Left hindlimb (tissue), 1 donor: ENCODE measurements at regions not wholly inside any gene's neighbourhood (a gene's known extent, or its start where the extent isn't known, plus 50 kb on each side); places are given as distances from the start of the nearest gene placed in this dataset.

Source experiments
- DNase-seq: peaks from one replicate; pipeline ENCODE4 v3.0.0-alpha.2; 2018

DNA sequence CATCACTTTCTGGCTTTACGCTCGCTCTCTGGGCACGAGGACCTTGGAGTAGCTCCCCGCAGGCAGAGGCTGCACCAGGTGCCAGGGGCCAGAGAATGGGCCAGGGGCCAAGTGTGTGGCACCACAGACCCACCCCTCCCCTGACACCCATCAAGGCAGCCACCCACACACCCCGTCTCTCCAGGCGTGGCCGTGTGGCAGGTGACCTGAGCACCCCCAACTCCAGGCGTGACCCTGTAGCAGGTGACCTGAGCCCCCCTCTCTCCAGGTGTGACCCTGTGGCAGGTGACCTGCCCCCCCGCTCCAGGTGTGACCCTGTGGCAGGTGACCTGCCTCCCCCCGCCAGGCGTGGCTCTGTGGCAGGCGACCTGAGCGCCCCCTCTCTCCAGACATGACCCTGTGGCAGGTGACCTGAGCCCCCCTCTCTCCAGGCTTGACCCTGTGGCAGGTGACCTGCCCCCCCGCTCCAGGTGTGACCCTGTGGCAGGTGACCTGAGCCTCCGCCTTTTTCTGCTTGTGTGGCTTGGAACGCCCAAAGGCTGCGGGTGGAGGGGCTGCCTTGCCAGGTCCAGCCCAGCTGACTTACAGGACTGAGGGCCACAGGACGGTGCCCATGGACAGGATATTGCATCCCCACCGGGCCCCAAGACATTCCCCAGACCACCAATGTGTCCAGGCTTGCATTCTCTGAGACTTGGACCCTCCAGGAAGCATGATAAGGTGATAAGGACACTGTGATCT, 667.2 kb downstream of the BRD1 start:
- DNase-seq: no peak

DNA sequence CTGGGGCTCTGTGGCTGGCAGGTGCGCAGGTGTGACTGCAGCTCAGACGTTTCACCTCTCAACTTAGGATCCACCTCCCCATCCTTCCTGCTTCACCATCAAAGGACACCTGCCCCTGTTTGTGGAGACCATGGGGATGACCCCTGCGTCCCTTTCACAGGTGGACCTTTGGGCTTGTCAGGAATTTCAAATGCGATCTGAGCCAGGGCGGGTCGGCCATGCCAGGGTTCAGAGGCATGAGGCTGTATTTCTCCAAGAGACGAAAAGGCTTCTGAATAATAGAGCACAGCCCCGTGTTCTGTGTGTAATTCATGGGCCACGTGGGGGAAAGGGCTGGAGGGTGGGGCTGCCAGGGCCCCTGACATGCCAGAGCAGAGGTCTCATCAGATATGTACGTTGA, 668.0 kb downstream of the BRD1 start:
- DNase-seq: no peak

DNA sequence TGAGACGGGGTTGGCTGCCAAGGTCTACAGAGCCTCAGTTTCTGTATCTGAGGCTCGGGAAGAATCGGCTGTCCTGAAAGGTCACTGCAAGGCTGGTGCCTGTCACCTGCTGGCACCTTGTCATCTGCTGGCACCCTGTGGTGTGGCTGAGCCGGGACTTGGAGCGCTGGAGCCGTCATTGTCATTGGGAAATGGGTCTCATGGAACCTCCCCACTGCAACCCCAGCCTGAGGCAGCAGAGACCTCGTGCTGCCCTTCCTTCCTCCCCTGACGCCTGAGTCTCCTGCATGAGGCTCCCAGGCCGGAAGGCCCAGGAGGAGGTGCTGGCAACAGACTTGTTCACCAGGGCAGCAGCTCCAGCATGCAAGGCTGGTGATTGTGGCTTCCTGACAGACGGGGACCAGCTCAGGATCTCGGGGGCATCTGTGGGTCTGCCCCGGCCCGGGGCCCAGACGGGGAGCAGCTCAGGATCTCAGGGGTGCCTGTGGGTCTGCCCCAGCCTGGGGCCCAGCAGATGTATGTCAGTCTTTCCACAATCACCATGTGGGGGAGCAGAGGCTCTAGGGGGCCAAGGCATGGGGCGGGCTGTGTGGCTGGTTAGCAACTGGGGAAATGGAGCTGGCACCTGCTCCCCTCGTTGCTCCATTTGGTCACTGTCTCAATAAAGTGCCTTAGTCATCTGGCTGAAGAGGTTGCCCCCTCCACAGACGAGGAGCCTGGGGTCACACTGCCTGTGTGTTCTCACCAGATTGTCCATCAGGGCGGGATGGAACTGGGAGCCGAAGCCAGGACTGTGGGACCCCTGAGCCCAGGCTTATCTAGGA, 668.7 kb downstream of the BRD1 start:
- DNase-seq: no peak

DNA sequence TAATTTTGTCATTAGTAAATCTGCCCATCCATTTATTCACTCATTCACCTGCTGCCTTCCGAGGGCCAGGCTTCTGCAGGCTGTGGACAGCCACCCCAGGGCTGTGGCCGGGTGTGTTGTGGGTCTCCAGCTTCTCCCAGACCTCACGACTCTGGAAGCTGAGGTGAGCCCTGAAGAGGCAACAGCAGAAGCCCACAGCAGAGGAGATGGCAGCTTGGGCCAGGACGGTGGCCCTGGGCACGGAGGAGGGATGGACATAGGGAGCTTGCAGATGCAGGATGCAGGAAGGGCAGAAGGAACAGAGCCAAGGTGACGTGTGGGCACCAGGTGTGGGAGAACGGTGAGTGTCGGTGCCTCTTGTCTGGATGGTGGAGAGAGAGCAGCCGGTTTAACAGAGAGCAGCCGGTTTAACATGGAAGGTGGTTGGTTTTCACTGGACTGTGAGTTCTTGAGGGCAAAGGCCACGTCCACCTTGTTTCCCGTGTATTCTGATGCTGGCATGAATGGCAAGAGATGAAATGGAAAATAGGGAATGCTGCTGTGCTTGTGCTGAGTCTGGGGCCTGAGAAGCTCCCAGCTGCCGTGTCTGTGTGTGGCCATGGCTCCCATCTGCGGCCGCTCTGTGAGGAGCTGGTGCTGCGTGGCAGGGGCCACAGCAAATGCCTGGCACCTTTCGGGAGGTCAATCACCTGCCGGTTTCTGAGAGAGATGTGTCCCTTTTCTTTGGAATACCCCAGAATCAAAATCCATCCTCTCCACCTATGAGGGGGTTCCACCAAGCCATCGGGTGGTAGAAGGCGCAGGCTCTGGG, 669.9 kb downstream of the BRD1 start:
- no peak for DNase-seq

DNA sequence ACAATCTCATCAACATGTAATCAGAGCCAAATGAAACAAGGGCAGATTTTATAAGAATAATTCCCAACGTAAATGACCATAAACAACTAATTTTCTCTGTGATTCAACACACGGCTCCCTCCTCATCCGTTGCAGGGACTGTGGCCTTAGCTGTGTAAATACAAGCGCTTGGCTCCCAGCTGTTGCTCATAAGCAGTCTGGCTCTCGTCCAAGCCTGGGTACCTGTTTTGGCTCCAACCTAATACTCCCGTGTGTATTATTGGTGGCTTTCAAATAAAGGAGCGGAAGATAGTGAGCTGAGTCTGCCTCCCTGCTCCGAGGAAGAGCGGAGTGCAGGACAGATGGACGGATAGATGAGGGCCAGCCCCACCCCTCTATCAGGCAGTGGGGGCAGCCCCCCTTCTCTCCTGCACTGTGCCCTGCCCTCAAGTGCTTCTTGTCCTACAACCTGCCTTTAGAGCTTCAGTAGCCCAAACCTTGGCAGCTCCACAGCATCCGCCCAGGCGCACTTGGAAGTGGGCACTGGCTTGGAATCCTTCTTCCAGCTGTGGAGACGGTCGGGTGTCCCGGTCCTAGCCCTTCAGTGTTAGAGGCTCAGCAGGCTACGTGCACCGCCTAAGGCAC, 670.9 kb downstream of the BRD1 start:
- no peak for DNase-seq

DNA sequence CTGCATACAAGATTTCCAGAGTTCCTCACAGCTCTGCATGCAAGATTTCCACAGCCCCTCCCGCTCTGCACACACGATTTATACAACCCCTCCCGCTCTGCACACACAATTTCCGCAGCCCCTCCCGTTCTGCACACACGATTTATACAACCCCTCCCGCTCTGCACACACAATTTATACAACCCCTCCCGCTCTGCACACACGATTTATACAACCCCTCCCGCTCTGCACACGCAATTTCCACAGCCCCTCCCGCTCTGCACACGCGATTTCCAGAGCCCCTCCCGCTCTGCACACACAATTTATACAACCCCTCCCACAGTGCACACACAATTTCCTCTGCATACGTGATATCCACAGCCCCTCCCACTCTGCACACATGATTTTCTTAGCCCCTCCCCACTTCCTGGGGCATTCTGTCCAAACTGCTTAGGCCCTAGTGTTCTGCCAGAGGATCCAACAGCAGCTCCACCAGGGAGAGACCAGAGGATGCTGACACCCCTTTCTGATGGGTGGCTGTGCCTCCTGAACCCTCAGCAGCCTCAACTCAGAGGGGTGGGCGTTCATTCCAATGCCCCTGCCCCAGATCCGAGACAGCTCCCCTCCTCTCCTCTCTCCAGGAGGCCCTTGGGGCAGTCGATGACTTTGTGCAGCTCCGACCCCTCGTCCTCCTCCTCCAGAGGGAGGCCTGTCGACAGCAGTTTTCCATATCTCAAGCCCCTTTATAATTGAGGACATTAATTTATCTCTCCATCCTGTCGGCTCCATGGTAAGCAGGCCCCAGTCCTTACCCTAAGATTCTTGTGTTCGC, 671.7 kb downstream of the BRD1 start:
- no peak for DNase-seq

DNA sequence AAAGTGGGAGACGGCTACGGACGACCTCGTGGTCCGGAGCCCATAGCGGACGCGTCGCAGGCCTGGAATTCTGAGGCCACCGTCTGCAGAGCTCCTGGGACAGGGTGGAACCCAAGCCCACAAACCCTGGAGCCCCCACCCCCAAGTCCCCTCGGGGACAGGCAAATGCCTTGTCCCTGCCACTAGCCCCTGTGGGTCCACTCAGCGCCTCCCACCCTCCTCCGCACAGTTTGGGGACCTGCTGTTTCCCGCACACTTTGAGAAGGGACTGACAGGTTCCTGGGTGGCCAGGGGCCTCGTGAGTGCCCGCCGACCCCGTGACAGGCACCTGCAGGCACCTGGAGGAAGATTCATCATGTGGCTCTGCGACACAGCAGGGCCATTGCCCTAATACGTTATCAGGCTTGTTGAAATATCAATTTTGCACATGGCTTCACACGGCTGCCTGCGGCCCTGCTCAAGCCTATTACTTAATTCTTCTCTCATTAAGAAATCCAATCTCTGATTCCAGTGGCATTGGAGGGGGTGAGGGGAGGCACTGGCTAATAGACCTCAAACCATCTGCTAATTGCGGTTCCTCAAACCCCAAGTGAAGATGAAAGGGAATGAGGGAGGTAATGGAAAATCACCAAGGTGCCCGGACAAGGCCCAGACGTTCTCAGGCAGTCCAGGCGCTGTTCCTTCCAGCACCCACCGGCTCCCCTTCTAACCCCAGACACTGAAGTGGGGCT, 672.5 kb downstream of the BRD1 start:
- no peak for DNase-seq

DNA sequence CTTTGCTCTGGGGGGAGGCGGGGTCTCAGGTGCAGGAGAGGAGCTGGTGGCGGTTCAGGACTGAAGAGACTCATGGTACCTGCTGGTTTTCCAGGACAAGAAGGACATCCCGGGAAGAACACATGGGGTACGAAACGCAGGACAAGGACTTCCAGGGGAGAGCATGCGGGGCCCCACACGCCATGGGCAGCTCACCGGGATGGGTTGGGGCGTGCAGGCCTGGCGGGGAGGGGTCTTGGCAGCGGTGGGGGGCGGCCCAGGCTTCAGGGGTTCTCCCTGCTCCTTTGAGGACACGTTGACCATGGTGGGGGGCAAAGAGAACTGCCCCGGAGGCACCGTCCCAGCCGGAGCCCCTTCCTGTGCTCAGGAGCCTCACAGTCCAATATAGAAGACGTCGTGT, 673.2 kb downstream of the BRD1 start:
- no peak for DNase-seq

DNA sequence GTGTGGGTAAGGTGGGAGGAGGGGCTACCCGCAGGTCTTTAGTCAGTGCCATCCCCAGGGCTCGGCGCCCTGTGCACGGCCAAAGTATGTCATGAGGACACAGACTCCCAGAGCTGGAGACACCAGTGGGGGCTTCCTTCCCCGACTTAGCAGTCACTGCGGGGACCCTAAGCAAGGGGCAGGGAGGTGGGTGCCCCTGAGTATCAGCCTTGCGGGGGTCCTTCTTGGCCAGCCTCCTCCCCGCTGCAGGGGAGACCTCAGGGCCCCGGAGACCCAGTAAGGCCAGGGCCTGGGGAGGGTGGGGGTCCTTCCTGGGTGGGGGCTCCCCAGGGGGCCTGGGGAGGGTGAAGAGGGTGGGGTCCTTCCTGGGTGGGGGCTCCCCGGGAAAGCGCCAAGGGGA, 673.8 kb downstream of the BRD1 start:
- no peak for DNase-seq

DNA sequence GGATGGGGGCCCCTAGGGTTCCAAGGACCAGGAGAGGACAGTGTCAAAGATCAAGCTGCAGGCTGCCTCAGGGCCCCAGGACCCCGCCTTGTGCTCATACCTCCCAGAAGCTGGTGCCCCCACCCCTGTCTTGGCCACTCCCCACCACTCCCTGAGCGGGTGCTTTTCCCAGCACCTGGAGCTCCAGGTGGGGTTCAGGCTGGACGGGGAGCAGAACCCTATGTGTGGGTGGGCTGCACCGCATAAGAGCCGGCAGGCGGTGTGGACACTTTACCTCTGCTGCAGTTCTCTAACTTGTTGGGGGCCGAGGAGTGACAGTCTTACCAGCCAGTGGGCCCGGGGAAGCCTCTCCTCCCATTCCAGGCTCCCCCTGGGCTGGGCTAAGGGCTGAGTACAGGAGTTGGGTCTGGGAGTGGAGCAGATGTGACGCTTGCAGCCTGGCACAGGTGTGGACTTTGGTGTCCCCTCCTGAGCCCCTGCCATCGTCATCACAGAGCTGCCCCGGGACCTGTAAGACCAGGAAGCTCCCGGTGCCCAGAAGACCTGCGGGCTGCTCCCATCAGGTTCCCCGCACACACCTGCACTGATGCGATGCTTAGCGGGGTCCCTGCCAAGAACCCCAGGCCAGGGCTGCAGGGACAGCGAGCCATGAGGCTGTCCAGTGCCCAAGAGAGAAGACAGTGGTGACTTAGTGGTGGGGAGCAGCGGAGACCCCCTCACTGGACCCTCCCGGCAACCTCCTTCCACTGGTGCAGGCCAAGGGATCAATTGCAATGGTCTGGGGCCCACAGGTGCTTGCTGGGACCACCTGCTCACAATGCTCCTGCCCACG, 674.5 kb downstream of the BRD1 start:
- DNase-seq: no peak

DNA sequence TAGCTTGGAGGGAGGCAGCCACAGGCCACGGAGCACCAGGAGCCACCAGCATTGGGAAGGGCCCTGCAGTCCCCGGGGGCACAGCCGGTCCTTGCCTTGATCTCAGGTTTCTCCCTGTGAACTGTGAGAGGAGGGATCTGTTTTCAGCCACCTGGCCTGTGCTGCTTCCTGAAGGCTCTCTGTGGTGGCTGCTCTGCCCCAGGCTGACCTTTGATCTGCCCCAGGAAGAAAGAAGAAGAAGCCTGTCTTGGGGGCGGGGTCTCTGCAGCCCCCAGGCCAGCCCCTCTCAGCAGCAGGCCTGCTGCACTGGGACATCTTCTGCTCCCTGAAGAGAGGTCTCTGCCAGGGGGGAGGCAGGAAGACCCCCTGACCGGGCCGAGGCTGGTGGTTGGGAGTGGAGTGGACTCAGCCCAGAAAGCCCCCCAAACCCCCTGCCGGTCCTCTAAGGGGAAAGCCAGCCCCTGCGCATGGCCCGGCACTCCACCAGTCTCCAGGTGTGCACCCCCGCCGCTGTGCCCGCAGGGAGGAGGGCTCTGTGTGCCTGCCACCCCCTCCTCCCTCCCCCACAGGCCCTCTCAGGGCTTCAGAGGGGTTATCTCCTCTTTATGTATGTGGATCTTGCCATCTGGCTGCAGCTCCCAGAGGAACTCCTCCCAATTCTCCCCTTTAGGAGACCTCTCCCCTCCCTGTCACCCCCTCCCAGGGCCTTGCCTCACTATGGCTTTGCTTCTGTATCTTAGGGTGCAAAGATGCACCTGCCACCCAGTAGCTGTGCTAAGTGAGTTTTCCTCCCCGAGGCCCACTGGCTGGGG, 675.3 kb downstream of the BRD1 start:
- no peak for DNase-seq

DNA sequence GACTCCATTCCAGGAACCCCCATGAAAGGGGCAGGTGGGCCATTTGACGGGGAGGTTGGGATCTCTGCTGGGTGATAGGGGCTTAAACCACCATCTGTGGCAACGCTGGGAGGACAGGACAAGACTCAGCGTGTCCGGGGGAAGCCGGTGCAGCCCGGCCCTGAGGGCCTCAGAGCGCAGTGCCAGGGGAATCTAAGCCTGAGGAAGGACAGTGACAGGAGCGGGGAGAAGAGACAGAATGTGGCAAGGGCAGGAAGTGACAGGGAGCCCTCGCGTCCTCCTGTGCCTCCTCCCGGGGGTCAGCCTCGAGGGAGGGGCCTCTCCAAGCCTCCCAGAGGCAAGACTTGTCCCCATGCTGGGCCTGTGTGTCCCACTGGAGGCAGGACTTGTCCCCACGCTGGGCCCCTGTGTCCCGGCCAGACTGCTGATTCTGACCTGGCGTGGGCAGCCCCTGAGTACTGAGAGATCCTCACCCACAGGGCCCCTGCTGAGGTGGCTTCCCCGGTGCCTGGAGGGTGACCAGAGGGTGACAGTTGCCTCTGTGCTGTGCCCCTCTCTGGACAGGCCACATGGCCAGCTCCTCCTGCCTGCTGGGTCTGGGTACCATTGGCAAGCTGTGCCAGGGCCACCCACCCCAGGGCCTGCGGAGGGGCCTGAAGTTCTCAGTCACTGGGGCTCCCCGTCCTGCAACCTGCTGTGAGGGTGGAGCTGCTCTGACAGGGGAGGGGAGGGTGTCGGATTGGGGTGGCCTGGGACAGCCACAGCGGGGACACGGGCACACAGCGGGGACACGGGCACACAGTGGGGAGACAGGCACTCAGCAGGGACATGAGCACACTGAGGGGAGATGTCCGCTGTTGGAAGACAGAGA, 676.2 kb downstream of the BRD1 start:
- no peak for DNase-seq

DNA sequence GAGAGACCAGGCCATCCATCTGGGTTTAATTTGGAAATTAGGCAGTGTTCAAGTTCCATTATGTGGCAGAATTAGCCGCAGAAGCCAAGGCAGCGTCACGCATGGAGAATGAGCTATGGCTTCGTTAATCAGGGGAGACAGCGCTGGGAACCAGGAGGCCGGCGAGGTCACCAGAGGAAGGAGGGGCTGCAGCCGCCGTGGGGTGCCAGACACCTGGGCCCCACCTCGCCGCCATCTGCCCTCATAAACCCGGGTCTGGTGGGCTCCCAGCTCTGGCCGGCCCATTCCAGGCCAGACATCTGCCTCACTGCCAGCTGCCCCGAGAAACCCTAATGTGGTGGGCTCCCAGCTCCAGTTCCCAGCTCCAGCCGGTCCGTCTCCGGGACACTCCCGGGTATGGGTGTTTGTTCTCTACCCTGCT, 676.9 kb downstream of the BRD1 start:
- no peak for DNase-seq

DNA sequence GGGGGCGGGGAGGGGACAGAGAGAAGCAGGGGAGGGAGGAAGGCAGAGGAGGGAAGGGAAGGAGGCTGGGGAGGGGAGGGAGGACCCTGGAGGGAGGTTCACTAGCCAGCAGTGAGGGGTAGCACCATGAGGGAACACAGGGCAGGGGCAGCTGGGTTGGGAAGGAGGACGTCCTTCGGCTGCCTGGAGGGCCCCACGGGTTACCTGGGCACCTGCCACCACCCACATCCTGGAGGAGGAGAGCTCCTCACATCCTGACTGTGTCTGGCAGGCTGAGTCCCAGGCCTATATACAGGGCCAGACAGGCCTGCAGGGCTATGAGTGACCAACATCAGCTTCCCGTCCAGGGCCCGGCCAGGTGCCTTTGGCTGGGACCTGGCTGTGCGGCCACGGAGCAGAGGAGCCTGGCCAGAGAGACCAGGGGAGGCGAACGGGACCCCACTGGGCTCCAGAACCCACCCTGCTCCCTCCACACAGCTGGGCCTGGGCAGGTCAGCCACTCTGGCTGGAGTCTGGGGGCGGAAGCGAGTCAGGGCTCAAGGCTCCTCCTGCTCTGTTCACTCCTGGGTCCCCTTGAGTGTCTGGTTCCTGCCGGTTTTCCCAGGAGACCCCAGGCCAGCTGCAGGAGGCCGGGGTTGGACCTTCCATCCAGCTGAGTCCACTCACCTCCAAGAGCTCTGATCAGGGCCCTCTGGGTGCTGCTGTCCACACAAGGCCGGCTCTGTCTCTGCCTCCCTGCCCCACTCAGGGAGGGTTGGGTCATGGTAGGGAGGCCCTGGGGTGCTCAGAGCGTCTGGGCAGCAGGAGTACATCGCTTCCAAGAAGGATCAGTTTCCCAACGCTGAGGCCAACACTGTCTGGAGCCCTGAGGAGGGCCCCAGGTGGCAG, 677.7 kb downstream of the BRD1 start:
- DNase-seq: no peak

DNA sequence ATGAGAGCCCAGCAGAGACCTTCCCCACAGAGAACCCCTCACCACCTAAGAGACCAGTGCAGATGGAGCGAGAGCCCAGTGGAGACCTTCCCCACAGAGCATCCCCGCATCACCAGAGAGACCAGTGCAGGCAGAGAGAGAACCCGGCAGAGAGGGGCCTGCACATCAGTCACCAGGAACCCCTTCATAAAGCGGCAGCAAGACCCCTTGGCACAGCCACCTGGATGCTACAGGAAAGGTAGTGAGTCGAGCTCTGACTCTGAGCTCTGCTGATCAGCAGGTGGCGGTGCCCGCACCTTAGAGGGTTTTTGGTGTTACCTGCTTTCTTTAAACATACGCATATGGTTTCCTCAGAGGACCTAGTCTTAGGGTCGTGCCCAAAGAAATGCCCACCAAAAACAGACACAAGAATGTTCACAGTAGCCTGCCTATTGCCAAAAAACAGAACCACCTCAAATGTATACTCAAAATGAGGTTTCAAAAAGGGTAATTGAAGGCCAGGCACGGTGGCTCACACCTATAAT, 678.7 kb downstream of the BRD1 start:
- no peak for DNase-seq

DNA sequence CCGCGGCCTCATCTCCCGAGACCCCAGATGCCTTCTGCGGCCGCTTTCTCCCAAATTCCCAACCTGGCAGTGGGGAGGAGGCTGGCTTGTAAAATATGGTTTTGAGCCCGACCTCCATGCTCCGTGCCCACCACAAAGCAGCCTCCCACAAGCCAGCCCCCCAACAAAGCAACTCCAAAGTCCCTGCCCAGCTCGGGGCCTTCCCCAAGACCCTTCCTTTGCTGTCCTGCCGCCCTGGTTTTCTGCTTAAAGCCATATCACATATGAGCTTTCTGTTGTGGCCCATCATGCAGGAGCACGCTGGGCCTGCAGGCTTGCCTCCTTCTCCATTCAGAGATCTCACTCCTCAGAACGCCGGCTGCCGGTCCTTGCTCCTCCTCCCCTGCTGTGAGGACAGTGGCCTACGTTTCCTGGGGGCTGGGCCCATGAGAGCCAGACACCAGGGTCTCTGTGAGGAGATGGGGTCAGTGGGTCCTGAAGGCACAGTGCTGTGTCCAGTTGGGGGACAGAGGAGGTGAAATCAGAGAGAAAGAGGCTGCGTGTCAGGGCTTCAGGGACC, 680.0 kb downstream of the BRD1 start:
- no peak for DNase-seq

DNA sequence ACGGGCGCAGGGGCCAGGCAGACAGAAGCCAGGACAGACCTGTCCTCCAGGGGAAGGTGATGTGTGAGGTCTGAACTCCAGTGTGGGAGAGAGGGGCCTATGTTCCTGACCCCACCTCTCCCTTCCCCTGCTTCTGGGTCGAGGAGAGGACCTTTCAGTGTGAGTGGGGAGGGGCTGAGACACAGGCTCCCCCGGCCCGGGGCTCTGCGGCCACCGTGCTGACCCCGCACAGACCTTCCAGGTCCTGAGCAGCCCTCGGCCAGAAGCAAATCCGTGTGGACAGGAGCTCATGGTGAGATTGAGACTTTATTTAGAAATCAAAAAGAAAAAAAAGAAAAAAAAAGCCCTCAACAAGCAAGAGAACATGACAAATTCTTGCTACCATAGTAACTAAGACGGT, 680.5 kb downstream of the BRD1 start:
- no peak for DNase-seq
